Epithelial cell of prostate (primary cell): ENCODE measurements at regions not wholly inside any gene's neighbourhood (a gene's known extent, or its start where the extent isn't known, plus 50 kb on each side); places are given as distances from the start of the nearest gene placed in this dataset.
"Not testable (repeated sequence)": the region's sequence is repeated elsewhere in the genome, so short reads cannot be mapped to it uniquely, and the experiment has no call there.

Experiments used
- DNase-seq: peaks from one replicate; pipeline ENCODE4 v3.0.0-alpha.2; 2011; ENCODE audit warnings: low read depth, low spot score
- H3K27ac ChIP-seq: fragments of 450-650 bp; 2 replicates; pipeline ENCODE4 v1.5.1; 2017; ENCODE audit warnings: mild to moderate bottlenecking

DNA sequence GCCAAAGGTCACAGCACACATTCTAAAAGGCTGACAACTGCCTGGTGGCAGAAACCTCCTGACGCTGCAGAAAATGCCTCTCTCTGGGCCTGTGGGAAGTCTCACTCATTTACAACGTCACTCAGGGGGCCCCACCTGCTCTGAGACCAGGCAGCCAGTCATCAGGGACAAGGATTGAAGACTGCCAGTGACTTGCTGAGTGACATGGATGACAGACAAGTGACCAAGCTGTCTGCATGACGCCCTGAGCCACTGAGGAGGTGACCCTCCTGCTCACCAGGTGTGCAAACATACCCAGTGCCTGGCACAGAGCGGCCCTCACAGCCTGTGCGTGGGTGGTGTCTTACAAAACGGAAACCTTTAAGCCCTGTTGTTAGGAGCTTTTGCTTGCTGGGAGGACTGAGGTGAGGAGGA is 392.4 kb downstream of the TNS1 start:
- H3K27ac ChIP-seq, result no peak overlapping the region
- DNase-seq, result no peak

DNA sequence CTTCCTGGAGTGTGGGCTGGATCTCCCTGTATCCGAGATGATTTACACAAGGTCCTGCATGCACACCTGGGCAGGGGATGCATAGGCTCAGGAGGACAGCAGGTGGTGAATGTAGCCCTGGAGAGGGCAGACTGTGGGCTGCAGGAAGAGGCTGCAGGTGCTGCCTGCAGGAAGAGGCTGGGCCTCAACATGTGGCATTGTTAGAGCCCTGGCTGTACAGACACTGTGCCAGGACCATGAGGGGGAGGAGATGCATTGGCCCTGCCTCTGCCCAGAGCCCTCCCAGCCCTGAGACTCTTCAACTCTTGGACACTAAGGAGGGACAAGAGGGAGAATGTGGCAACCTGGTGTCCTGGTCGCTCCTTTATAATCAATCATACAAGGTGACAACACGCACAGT is 392.8 kb downstream of the TNS1 start:
- no peak for DNase-seq
- no peak overlapping the region for H3K27ac ChIP-seq

DNA sequence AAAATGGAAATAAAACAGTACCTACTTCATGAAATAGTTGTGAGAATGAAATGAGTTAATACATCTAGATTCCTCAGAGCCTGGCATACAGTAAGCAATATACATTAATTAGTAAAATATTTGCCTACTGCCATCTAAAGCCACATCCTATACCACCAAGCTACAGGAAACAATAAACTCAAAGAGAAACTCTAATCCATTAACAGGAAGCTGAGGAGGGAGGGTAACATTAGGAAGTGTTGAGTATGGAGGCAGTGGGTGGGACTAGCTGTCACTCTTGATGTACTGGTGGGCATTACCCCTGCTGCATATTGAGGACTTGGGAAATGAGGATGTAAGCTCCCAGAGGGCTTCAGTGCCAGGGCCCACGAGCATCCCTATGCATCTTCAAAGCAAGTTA is 396.5 kb downstream of the TNS1 start:
- no peak overlapping the region for H3K27ac ChIP-seq
- no peak for DNase-seq

DNA sequence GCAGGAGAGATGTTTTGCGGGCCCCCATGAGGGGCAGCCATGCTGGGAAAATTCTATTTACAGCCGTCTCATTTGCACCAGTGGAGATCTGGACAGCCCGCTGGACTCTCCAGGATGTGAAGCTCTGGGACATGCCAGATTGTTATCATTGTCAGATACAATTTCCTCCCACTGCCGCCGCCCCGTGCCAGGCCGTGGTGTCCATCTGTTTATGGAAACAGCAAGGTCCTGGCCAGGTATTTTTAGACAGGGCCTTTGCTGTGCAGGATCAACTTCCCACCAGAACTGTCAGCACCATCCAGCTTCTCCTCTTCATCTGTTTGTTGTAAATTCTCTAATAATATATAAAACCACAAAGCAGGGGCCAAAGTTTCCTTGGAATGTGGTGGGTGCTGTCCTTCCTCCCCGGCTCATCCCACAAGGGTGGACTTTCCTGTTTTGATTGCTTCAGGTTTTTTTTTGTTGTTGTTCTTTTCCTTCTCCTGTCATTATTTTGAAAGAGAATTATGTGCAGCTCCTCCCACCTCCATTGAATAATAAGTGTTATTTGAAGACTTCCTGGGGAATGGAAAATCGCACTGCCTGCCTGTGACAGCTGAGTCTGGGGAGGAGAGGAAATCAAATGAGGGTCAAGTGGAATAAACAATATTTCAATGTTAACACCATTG is 398.1 kb downstream of the TNS1 start:
- no peak overlapping the region for H3K27ac ChIP-seq
- DNase-seq, result no peak

DNA sequence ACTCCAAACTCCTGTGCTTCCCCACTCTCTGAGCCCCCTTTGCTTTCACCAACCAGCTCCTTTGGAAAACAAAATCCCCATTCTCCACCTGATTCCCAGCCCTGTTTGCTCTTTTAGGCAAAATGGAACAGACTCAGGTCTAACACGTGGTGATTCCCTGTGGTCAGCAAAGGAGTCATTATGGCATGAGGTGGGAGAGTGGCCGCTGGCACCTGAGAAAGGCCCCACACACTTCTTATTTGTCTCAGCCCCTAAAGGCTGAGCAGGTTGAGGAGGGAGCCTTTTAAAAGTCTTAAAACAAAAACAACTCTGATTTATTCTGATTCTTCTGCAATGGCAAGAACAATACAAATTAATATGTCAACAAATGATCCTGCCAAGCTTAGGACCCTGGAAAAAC is 401.2 kb downstream of the TNS1 start:
- no peak for DNase-seq
- H3K27ac ChIP-seq, result no peak overlapping the region

DNA sequence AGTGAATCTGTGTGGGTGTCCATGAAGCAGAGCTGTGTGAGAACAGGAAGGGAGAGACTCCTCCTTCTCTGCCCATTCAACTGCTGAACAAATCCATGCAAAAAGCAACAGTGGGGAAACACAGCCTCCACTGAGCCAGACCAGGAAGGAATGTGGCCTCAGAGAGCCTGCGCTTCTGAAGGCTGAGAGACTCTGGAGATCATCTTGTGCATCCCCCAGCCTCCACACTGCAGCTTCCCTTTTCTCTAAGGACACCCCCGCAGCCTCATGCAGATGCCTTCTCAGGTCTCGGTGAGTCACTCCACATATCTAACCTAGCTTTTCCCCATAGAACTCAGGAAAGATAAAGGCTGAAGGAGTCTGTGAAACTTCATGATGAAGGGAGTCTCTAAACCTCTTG is 402.9 kb downstream of the TNS1 start:
- H3K27ac ChIP-seq, result no peak overlapping the region
- DNase-seq, result no peak

DNA sequence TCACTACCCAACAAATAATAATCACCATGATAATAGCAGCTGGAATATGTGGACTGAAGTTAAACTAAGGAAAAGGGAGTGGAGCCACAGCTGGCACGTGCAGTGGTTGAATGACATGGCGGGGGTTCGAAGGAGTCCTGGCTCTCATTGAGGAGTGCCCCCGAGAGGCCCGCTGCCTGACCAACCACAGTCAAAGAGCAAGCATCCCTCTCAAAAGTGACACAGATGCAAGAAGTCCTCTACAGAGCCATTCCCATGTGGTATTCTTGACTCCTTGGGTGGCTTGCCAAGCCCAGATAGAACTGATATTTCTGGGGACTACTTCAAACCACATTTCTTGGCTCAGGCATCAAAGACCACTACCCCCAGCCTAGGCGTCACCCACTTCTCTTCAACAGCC is 405.1 kb downstream of the TNS1 start:
- no peak for DNase-seq
- no peak overlapping the region for H3K27ac ChIP-seq

DNA sequence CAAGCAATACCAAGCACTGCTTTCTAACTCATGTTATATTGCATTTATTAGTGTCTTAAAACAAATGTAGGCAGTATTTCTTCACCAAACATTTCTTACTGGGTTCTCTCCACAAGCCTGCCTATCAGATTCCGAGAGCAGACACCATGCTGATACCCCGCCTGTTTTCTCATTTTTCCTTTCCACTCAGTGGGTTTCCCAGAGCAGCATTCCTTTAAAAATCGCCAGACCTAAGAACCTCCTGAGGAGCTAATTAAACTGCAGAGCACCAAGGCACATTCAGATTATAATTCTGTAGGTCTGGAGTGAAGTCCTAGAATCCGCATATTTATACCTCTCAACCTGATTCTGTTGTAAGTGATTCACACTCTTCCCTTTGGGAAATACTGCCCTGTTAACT is 405.6 kb downstream of the TNS1 start:
- no peak overlapping the region for H3K27ac ChIP-seq
- no peak for DNase-seq

DNA sequence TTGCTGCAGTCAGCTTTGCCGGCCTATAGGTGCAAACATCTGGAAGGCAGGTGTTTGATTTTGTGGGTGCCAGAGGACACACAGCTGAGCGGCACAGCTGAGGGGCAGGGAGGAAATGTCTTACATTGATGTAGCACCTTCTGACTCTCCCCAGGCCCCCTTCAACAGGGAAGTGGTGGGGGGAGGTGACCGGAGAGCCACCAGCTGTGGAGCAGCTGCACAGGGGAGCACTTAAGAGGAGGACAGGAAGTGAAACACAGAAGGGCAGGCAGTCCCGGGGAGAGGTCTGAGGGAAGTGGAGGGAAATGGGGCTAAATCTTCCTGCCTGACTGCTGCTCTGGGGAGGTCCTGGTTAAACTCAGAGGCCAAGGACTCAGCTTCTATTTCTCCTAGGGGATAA is 409.1 kb downstream of the TNS1 start:
- DNase-seq, result no peak
- H3K27ac ChIP-seq, result no peak overlapping the region

DNA sequence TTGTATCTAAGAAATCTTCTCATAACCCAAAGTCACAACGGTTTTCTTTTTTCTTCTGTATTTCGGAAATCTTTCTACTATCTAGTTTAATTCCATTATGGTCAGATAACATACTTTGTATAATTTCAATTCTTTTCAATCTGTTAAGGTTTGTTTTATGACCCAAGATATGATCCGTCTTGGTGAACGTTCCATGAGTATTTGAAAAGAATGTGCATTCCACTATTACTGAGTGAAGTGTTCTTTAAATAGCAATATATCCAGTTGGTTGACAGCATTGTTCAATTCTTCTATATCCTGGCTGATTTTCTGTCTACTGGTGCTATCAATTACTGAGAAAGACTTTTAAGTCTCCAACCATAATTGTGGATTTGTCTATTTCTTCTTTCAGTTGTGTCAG is 414.5 kb downstream of the TNS1 start:
- DNase-seq, result no peak
- H3K27ac ChIP-seq, result no peak overlapping the region

DNA sequence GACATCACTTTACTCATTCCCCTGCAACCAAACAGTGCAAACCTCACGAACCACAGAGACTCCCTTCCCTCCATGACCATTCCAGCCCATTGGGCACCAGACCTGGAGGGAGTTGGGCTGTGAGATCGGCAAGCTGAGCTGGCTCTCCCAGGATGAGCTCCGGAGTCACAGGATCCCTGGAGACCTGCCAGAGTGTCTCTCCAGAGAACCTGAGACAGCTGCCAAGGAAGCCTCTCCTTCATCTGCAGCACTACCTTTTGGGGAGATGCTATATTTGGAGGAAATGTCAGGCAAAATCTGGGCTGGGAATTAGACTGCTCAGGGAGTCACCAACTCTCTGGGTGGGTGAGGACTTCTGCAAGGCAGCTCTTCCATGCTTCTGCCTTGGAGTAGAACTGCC is 417.4 kb downstream of the TNS1 start:
- no peak overlapping the region for H3K27ac ChIP-seq
- no peak for DNase-seq

DNA sequence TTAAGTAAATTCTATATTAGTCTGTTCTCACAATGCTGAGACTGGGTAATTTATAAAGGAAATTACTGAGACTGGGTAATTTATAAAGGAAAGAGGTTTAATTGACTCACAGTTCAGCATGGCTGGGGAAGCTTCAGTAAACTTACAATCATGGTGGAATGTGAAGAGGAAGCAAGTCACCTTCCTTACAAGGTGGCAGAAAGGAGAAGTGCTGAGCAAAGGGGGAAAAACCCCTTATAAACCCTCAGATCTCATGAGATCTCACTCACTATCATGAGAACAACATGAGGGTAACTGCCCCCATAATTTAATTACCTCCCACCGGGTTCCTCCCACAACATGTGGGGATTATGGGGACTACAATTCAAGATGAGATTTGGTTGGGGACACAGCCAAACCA is 422.4 kb downstream of the TNS1 start:
- not testable (repeated sequence) for H3K27ac ChIP-seq, DNase-seq

DNA sequence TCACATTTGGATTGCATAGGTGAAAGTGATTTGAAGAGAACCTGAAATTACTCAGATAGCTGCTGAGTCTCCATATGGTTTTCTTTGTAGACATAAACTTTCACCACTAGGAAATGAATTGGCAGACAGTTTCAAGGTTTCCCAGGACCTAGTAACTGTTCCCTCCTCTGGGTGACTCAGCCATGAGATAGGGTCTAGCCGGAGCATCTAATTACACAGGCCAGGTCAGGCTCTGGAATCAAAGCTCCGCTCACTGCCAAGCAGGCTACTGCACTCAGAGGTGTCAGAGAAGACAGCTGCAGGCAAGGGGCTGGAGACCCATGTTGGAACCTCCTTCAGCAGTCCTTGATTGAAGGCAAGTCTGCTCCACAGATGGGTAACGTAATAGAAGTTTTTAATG is 429.2 kb downstream of the TNS1 start:
- no peak overlapping the region for H3K27ac ChIP-seq
- no peak for DNase-seq

DNA sequence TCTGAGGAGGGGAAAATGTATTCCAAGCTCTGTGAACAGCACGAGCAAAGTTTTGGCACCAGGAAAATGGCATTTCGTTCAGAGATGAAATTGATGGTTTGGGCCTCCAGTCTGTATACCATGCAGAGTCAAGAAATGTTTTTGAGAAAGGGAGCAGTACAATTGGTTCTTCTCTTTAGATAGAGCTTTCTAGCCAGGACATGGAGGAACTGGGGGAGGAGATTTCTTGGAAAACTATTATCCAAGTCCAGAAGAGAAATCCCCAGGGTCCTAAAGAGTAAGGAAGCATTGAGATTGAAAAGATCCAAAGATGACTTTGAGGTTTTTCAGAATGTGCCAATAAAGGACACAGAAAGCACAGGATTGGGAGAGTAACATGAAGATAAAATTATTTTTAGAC is 432.4 kb downstream of the TNS1 start:
- no peak for DNase-seq
- no peak overlapping the region for H3K27ac ChIP-seq

DNA sequence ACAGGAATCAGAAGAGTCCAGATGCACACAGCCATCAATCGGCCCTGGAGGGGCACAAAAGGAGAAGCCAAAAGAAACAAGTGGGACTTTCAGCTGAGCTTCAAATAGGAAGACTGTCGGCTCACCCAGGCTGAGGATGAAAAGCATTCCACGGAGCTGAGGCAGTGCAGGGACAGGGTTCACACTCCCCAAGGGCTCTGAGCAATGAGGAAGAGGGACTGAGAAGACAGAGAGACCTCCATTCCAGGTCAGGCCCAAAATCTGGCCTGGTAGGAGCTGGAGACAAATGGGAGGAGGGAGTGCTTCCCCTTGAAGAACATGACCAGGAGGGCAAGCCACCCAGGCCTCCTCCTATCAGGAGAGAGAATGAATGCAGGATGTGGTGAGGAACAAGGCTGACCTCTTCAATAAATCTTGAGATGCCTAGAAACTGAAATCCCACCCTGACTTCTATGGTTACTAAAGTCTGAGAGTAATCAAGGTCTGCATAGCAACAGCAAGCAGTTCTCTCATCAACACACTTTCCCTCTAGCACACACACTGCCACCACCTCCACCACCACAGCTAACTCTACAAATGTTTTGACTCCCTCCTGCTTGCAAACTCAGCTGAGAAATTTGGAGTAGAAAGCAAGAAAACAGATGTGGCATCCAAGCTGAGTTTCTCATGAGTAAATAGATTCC is 434.4 kb downstream of the TNS1 start:
- no peak for DNase-seq
- H3K27ac ChIP-seq, result no peak overlapping the region

DNA sequence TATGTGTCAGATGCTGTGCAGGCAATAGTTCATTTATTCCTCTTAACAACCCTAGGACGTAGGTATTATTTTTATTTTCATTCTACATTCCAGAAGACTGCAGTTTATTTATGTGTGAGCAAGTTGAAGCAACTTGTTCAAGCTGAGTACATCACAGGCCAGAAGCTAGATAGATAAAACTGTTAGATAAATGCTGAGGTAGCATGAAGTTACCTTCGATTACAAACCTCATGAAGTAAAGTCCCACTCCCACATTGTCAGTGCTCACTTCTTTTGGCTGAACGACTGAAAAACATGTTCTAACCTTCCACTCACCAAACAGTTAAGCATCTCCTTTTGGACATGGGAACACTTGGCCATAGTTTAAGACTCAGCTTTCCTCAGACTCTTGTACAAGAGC is 439.2 kb downstream of the TNS1 start:
- no peak overlapping the region for H3K27ac ChIP-seq
- no peak for DNase-seq

DNA sequence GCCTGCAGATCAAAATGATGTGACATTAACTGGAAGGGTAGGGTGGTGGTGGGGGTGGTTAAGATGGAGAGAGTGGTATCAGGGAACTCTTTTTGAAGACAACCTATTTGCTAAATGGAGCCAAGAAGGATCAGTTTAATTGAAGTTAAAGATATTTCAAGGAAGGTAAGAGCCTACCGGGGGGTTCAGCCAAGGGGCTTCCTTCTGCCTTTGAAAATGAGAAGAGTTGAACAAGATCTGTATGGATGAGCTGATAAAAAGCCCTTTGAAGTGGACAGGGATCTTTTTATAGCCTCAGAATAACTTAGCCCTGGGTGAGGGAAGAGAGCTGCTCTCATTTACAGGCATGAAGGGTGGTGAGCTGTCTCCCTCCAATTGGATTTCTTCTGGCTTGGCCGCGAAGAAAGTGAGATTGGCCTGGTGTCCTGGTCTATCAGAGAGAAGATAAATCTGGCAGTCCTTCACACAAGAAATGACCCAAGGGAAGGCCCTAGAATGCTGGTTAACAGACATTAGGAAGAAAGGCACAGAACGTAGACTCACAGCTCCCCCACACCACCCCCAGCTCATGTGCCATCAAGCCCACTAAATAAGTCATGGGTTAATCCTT is 439.8 kb downstream of the TNS1 start:
- H3K27ac ChIP-seq, result no peak overlapping the region
- DNase-seq, result no peak

DNA sequence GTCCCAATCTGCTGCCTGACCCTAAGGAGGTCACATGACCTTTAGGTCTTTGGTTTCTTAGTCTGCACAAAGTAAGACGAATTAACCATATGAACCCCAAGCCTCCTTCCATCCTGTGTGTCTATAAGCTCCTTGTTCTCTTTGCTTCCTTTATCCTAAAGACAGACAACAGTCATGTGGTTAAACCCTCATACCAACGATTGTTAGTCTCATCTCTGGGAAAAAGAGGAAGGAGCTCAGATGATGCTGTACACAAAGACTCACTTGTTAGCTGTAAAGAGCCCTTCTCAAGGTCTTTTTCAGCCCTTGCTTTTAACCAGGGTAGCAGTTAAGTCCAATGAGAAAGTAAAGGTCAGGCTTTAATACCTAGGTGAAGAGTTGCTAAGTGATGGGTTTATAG is 443.7 kb downstream of the TNS1 start:
- no peak for DNase-seq
- no peak overlapping the region for H3K27ac ChIP-seq

DNA sequence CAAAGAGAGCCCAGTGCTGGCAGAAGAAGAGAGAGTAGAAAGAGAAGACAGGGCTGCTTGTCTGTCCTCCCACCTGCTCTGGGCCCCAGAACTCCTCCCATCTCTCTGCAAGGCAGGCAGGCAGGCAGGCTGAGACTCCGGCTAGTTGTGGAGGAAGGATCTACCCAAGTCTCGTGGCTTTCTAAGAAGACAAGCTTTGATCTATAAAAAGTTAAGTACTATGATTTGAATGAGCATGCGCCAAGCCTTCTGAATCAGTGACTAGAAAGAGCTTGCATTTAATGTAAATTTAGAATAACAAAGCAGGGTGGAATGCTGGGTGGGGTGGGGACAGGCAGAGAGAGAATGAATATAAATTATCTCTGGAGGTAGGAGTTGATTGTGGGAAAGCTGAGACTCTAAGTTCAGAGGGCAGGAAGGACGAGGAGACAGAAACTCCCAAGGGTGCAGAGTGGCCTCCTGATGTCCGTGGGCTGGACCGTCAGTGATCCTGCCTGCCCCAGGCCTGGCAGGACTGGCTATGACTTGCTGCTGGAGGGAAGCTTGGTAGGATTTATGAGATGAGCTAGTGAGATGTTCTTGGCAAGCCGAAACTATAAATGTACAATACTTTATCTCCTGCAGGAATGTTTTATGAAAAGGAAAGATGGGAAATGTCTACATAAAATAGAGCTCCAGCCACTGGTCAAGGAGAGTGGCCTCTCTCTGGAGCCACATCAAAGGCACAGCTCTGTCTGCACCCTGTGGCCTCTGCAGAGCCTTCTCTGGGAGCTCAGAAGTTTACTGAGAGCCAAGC is 447.5 kb downstream of the TNS1 start:
- H3K27ac ChIP-seq, result no peak overlapping the region
- no peak for DNase-seq

DNA sequence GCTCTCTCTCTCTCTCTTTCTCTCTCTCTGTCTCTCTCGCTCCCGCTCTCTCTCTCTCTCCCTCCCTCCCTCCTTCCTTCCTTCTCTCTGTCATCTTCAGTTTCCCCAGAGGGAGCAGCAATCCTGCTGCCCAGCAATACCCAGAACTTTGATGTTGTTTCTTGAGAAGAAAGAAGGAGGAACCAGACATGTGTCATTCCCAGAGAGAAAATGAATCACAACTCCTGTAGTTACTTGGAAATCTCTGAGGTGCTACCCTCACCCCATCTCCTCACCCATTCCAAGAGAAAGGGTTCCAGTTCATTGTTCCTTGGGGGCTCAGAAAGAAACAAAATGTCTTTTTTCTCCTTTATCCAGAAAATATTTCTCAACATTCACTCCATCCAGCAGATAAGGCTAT is 449.1 kb downstream of the TNS1 start:
- no peak overlapping the region for H3K27ac ChIP-seq
- DNase-seq, result no peak

DNA sequence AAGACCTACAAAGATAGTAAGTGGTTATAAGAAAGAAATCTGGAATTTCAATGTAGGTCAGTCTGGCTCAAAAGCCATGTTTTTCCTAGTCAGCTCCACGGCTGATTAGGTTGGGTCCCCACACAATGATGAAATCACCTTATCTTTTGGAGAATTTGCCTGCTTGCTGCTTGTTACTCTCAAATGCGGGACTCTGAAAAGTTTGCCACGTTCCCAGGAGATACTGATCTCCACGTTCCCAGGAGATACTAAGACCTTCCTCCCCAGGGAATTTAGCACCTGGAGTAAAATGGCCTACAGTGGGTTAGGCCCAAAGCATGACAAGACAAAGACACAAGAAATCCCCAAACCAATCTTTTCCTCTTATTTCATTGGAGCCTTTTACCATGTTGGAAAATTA is 449.6 kb downstream of the TNS1 start:
- no peak for DNase-seq
- H3K27ac ChIP-seq, result no peak overlapping the region
